Stomach (tissue), 8 donors: ENCODE measurements at regions not wholly inside any gene's neighbourhood (a gene's known extent, or its start where the extent isn't known, plus 50 kb on each side); places are given as distances from the start of the nearest gene placed in this dataset.

Experiments used
- DNase-seq, 2 donors: peaks; one replicate each; pipeline versions ENCODE4 v3.0.0 to v3.0.0-alpha.2; 2013 to 2019
- H3K27ac ChIP-seq, 5 donors: fragments of 200-600 bp in 4 of 5; sonication (generic) in 4 of 5; one replicate each; pipeline ENCODE4 v1.5.1; 2013 to 2019; ENCODE audit warnings: mild to moderate bottlenecking in 1 of 5, moderate library complexity in 1 of 5
- H3K27me3 ChIP-seq, 3 donors: fragments of 200-600 bp; sonication (generic); one replicate each; pipeline ENCODE4 v1.5.1; 2017 to 2019; ENCODE audit warnings: mixed run types in 1 of 3
- H3K36me3 ChIP-seq, 4 donors: fragments of 200-600 bp; sonication (generic); 1 replicate in 3 of 4; 2 replicates in 1 of 4; pipeline ENCODE4 v1.5.1; 2016 to 2019
- H3K4me1 ChIP-seq, 4 donors: fragments of 200-600 bp; sonication (generic); one replicate each; pipeline ENCODE4 v1.5.1; 2016 to 2019
- H3K4me3 ChIP-seq, 4 donors: fragments of 200-600 bp; sonication (generic) in 3 of 4; one replicate each; pipeline ENCODE4 v1.5.1; 2016 to 2019; ENCODE audit warnings: mild to moderate bottlenecking in 1 of 4
- H3K9me3 ChIP-seq, 4 donors: fragments of 200-600 bp; sonication (generic); one replicate each; pipeline ENCODE4 v1.5.1; 2016 to 2019
- CTCF ChIP-seq, 7 experiments: fragments of 450-650 bp in 4 of 7; fragments of 200-600 bp in 3 of 7; sonication (generic) in 3 of 7; IDR thresholded peaks; one replicate each; pipeline ENCODE4 v1.5.1; 2016 to 2019; ENCODE audit warnings: antibody characterized with exemption in 7 of 7, control low read depth in 2 of 7, mild to moderate bottlenecking in 1 of 7
- EP300 ChIP-seq: sonication (generic); formaldehyde crosslinking; IDR thresholded peaks from one replicate; pipeline ENCODE4 v1.6.1; 2017; ENCODE audit warnings: antibody characterized with exemption
- POLR2A ChIP-seq, 4 donors: fragments of 450-650 bp; IDR thresholded peaks; one replicate each; pipeline ENCODE4 v1.6.1; 2016; ENCODE audit warnings: antibody characterized with exemption in 4 of 4, control low read depth in 2 of 4, mild to moderate bottlenecking in 1 of 4, moderate library complexity in 1 of 4
- POLR2AphosphoS5 ChIP-seq, 3 donors: sonication (generic); formaldehyde crosslinking; IDR thresholded peaks; one replicate each; pipeline ENCODE4 v1.6.1; 2016; ENCODE audit warnings: antibody characterized with exemption in 3 of 3
- WGBS, 5 donors: extraction: QIAGEN DNeasy Blood & Tissue Kit in 3 of 5; methylation state at CpG; one replicate each; pipeline versions ENCODE4 v1.1.5 to v1.1.7; 2013 to 2018; 5-methylcytosine and 5-hydroxymethylcytosine counted together
- intact Hi-C: fragments of 100-400 bp; cut with DNase I; formaldehyde crosslinking; loops from one replicate; pipeline ENCODE4 v1.15.1; 2023; ENCODE audit warnings: low total_unique reads
- donor health status: healthy with polysubstance abuse.
- donor health status: Bipolar disorder and iron deficiency.
- donor health status: healthy.

DNA sequence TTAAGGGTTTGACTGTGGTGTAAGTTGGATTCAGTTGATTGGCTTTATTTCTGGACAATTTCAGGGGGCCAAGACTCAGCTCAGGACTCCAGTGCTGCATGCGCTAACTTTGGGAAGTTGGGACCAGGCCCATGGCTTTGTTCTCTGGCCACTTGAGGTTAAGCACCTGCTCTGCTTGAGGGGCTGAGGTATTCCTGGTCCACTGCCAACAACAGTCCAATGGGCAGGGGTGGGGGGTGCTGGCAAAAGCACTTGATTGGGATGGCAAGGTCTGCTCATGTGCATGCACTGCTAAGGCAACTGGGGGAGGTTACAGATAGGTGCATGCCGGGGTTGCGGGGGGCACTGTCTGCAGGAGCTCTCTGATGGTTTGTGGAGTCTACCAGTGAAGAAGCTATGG lies 52.6 kb upstream of the ASB17 start:
- H3K27ac ChIP-seq = no peak overlapping the region
- no peak overlapping the region for H3K4me3 ChIP-seq
- H3K27me3 ChIP-seq = no peaks in the 10 kb centered on the region
- H3K4me1 ChIP-seq = no peaks in the 10 kb centered on the region
- TF ChIP-seq POLR2A (IDR thresholded peaks at IDR 0.05) = no peak
- H3K9me3 ChIP-seq = peaks cover 0 to 12% (median 5%) of the 10 kb centered on the region in 4 donors
- WGBS, 5 donors = 63 to 100% (median 66%) methylated on average over 2 to 3 of the region's 3 CpGs
- intact Hi-C loops = no loop called here
- no peak for DNase-seq
- H3K36me3 ChIP-seq = no peaks in the 10 kb centered on the region

DNA sequence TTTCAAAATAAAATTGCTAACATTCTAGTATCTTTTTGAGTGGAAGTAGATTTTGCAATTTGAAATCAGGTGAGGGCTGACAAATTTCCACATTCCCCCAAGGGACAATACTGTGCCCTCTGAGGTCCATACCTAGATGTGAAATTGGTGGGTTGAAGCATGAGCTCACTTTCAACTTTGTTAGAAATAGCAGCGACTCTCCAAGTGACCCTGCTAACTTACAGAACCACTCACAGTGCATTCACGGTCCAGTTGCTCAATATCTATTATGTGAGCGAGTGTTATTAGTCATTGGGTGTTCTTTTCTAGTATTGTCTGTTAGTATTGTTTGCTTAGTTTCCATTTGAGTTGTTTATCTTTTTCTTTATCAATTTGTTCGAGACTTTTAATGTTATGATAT lies 53.6 kb upstream of the ASB17 start:
- Histone ChIP-seq H3K36me3 (no peaks in the 10 kb centered on the region), H3K27ac (no peak overlapping the region), H3K4me1 (no peaks in the 10 kb centered on the region), H3K9me3 (peaks cover 0 to 12% (median 5%) of the 10 kb centered on the region in 4 donors), H3K27me3 (no peaks in the 10 kb centered on the region), H3K4me3 (no peak overlapping the region)
- WGBS, 5 donors = 22 to 62% (median 37%) methylated on average over 4 of the region's 4 CpGs
- TF ChIP-seq POLR2A (IDR thresholded peaks at IDR 0.05) (no peak), POLR2AphosphoS5 (IDR thresholded peaks at IDR 0.05) (no peak), CTCF (IDR thresholded peaks at IDR 0.05) (no peak), EP300 (no peak)
- no peak for DNase-seq
- intact Hi-C loops = no loop called here

GRCh38 chr1:75986478-75986877 lies 54.3 kb upstream of the ASB17 start:
- H3K4me1 ChIP-seq = peaks cover 0 to 4% (median 0%) of the 10 kb centered on the region in 4 donors
- TF ChIP-seq POLR2AphosphoS5 (IDR thresholded peaks at IDR 0.05) (no peak), CTCF (IDR thresholded peaks at IDR 0.05) (no peak), POLR2A (IDR thresholded peaks at IDR 0.05) (no peak), EP300 (no peak)
- H3K9me3 ChIP-seq = peaks cover 0 to 12% (median 5%) of the 10 kb centered on the region in 4 donors
- intact Hi-C loops = no loop called here
- no peak for DNase-seq
- no peaks in the 10 kb centered on the region for H3K27me3 ChIP-seq
- H3K36me3 ChIP-seq = no peaks in the 10 kb centered on the region
- H3K4me3 ChIP-seq = no peak overlapping the region
- H3K27ac ChIP-seq = no peak overlapping the region

DNA sequence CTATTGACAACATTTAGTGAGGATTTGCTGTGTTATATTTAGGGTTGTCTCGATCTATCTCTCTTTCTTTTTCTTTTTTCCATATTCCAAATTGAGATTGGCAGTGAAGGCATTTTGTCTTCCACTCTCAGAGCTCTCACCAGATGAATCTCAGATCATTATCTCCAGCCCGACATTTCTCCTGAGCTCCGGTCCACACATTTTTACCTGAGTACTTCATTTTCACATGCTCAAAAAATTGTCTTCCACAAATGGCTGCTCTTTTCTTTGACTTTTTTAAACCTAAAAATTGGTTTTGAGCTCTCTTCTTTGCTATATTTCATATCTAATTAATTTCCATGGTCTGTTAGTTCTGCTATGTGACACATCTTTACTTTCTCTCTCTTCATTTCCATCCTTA lies 56.9 kb upstream of the ASB17 start:
- intact Hi-C loops = no loop called here
- TF ChIP-seq CTCF (IDR thresholded peaks at IDR 0.05) (no peak), EP300 (no peak), POLR2A (IDR thresholded peaks at IDR 0.05) (no peak), POLR2AphosphoS5 (IDR thresholded peaks at IDR 0.05) (no peak)
- no peaks in the 10 kb centered on the region for H3K27me3 ChIP-seq
- no peak overlapping the region for H3K27ac ChIP-seq
- 82 to 92% (median 86%) methylated on average over 3 of the region's 3 CpGs for WGBS, 5 donors
- H3K4me1 ChIP-seq = peaks cover 0 to 4% (median 0%) of the 10 kb centered on the region in 4 donors
- no peaks in the 10 kb centered on the region for H3K36me3 ChIP-seq
- peaks cover 0 to 5% (median 0%) of the 10 kb centered on the region in 4 donors for H3K9me3 ChIP-seq
- no peak overlapping the region for H3K4me3 ChIP-seq
- DNase-seq = no peak

GRCh38 chr1:75990686-75991085 lies 58.5 kb upstream of the ASB17 start:
- DNase-seq = no peak
- Histone ChIP-seq H3K36me3 (no peaks in the 10 kb centered on the region), H3K4me3 (no peak overlapping the region), H3K27me3 (no peaks in the 10 kb centered on the region), H3K27ac (no peak overlapping the region), H3K9me3 (no peaks in the 10 kb centered on the region), H3K4me1 (peaks cover 0 to 4% (median 0%) of the 10 kb centered on the region in 4 donors)
- intact Hi-C loops = loop anchor here (10.0 kb wide), 1 partner anchor 154 kb away; no protein-coding TSS in a partner anchor
- TF ChIP-seq CTCF (IDR thresholded peaks at IDR 0.05) (no peak), EP300 (no peak)
- WGBS, 5 donors = 63 to 80% (median 72%) methylated on average over 3 of the region's 3 CpGs
